Activated T-cell treated with anti-CD3 and anti-CD28 coated beads, Interleukin-2, amount 50 U/mL, for 24 hours (primary cell): ENCODE measurements at regions not wholly inside any gene's neighbourhood (a gene's known extent, or its start where the extent isn't known, plus 50 kb on each side); places are given as distances from the start of the nearest gene placed in this dataset.

Experiments
- DNase-seq: peaks from one replicate; pipeline ENCODE4 v3.0.0-alpha.2; 2020
- H3K27ac Mint-ChIP-seq: 2 replicates; pipeline ENCODE4 v1.8.0; 2020; ENCODE audit warnings: mild to moderate bottlenecking, mixed read lengths
- H3K27me3 Mint-ChIP-seq: 2 replicates; pipeline ENCODE4 v1.8.0; 2020; ENCODE audit warnings: mixed read lengths
- H3K36me3 Mint-ChIP-seq: 2 replicates; pipeline ENCODE4 v1.8.0; 2020; ENCODE audit warnings: low read depth, mixed read lengths
- H3K4me1 Mint-ChIP-seq: 2 replicates; pipeline ENCODE4 v1.8.0; 2020; ENCODE audit warnings: low read depth, mixed read lengths
- H3K4me3 Mint-ChIP-seq: 2 replicates; pipeline ENCODE4 v1.8.0; 2020; ENCODE audit warnings: mild to moderate bottlenecking, moderate library complexity, mixed read lengths
- H3K9me3 Mint-ChIP-seq: 2 replicates; pipeline ENCODE4 v1.8.0; 2020; ENCODE audit warnings: mixed read lengths

- H3K9me3 Mint-ChIP-seq, result no peaks in the 10 kb centered on the region
- H3K27me3 Mint-ChIP-seq, result peaks cover 11% of the 10 kb centered on the region
- no peak overlapping the region for H3K27ac Mint-ChIP-seq
- H3K4me1 Mint-ChIP-seq, result peaks cover 9% of the 10 kb centered on the region
- no peak for DNase-seq
- H3K4me3 Mint-ChIP-seq, result no peak overlapping the region
- H3K36me3 Mint-ChIP-seq, result no peaks in the 10 kb centered on the region
Measured at GRCh38 chr15:91530956-91531582, 322.4 kb upstream of the SLCO3A1 start.

- Mint-ChIP-seq H3K4me3 (no peak overlapping the region), H3K27me3 (no peaks in the 10 kb centered on the region), H3K9me3 (no peaks in the 10 kb centered on the region), H3K27ac (no peak overlapping the region), H3K4me1 (peaks cover 7% of the 10 kb centered on the region), H3K36me3 (no peaks in the 10 kb centered on the region)
- no peak for DNase-seq
Measured at GRCh38 chr15:91534235-91534634, 319.3 kb upstream of the SLCO3A1 start.

- no peaks in the 10 kb centered on the region for H3K27me3 Mint-ChIP-seq
- no peak overlapping the region for H3K4me3 Mint-ChIP-seq
- H3K27ac Mint-ChIP-seq, result no peak overlapping the region
- DNase-seq, result no peak
- H3K4me1 Mint-ChIP-seq, result peaks cover 1% of the 10 kb centered on the region
- no peaks in the 10 kb centered on the region for H3K9me3 Mint-ChIP-seq
- H3K36me3 Mint-ChIP-seq, result no peaks in the 10 kb centered on the region
Measured at GRCh38 chr15:91534976-91535375, 318.5 kb upstream of the SLCO3A1 start.

- H3K4me1 Mint-ChIP-seq, result no peaks in the 10 kb centered on the region
- no peak for DNase-seq
- H3K36me3 Mint-ChIP-seq, result no peaks in the 10 kb centered on the region
- no peaks in the 10 kb centered on the region for H3K27me3 Mint-ChIP-seq
- no peak overlapping the region for H3K4me3 Mint-ChIP-seq
- no peak overlapping the region for H3K27ac Mint-ChIP-seq
- H3K9me3 Mint-ChIP-seq, result no peaks in the 10 kb centered on the region
Measured at GRCh38 chr15:91535856-91536500, 317.5 kb upstream of the SLCO3A1 start.

GRCh38 chr15:91537856-91538255 is 315.7 kb upstream of the SLCO3A1 start:
- no peak overlapping the region for H3K4me3 Mint-ChIP-seq
- no peaks in the 10 kb centered on the region for H3K36me3 Mint-ChIP-seq
- peaks cover 2% of the 10 kb centered on the region for H3K27me3 Mint-ChIP-seq
- no peaks in the 10 kb centered on the region for H3K9me3 Mint-ChIP-seq
- no peaks in the 10 kb centered on the region for H3K4me1 Mint-ChIP-seq
- no peak for DNase-seq
- H3K27ac Mint-ChIP-seq, result no peak overlapping the region

- no peaks in the 10 kb centered on the region for H3K9me3 Mint-ChIP-seq
- no peak for DNase-seq
- H3K4me1 Mint-ChIP-seq, result no peaks in the 10 kb centered on the region
- no peak overlapping the region for H3K27ac Mint-ChIP-seq
- no peaks in the 10 kb centered on the region for H3K36me3 Mint-ChIP-seq
- no peak overlapping the region for H3K4me3 Mint-ChIP-seq
- peaks cover 7% of the 10 kb centered on the region for H3K27me3 Mint-ChIP-seq
Measured at GRCh38 chr15:91538782-91539181, 314.7 kb upstream of the SLCO3A1 start.

GRCh38 chr15:91541286-91541685 is 312.2 kb upstream of the SLCO3A1 start:
- Mint-ChIP-seq H3K36me3 (no peaks in the 10 kb centered on the region), H3K4me3 (no peak overlapping the region), H3K27me3 (peaks cover 7% of the 10 kb centered on the region), H3K9me3 (no peaks in the 10 kb centered on the region), H3K27ac (no peak overlapping the region), H3K4me1 (no peaks in the 10 kb centered on the region)
- no peak for DNase-seq

GRCh38 chr15:91542226-91542625 is 311.3 kb upstream of the SLCO3A1 start:
- H3K4me3 Mint-ChIP-seq, result no peak overlapping the region
- H3K36me3 Mint-ChIP-seq, result no peaks in the 10 kb centered on the region
- no peak for DNase-seq
- no peak overlapping the region for H3K27ac Mint-ChIP-seq
- H3K4me1 Mint-ChIP-seq, result no peaks in the 10 kb centered on the region
- H3K9me3 Mint-ChIP-seq, result no peaks in the 10 kb centered on the region
- peaks cover 7% of the 10 kb centered on the region for H3K27me3 Mint-ChIP-seq

GRCh38 chr15:91547356-91547755 is 306.2 kb upstream of the SLCO3A1 start:
- no peaks in the 10 kb centered on the region for H3K36me3 Mint-ChIP-seq
- no peaks in the 10 kb centered on the region for H3K4me1 Mint-ChIP-seq
- no peaks in the 10 kb centered on the region for H3K9me3 Mint-ChIP-seq
- H3K27ac Mint-ChIP-seq, result no peak overlapping the region
- DNase-seq, result no peak
- peaks cover 5% of the 10 kb centered on the region for H3K27me3 Mint-ChIP-seq
- no peak overlapping the region for H3K4me3 Mint-ChIP-seq

- H3K27me3 Mint-ChIP-seq, result peaks cover 1% of the 10 kb centered on the region
- H3K4me1 Mint-ChIP-seq, result no peaks in the 10 kb centered on the region
- H3K36me3 Mint-ChIP-seq, result no peaks in the 10 kb centered on the region
- no peaks in the 10 kb centered on the region for H3K9me3 Mint-ChIP-seq
- H3K27ac Mint-ChIP-seq, result no peak overlapping the region
- no peak overlapping the region for H3K4me3 Mint-ChIP-seq
- no peak for DNase-seq
Measured at GRCh38 chr15:91548549-91548948, 305.0 kb upstream of the SLCO3A1 start.

GRCh38 chr15:91549581-91549980 is 303.9 kb upstream of the SLCO3A1 start:
- Mint-ChIP-seq H3K27ac (no peak overlapping the region), H3K4me3 (no peak overlapping the region), H3K9me3 (no peaks in the 10 kb centered on the region), H3K4me1 (no peaks in the 10 kb centered on the region), H3K36me3 (no peaks in the 10 kb centered on the region), H3K27me3 (no peaks in the 10 kb centered on the region)
- DNase-seq, result no peak

GRCh38 chr15:91552555-91552954 is 301.0 kb upstream of the SLCO3A1 start:
- Mint-ChIP-seq H3K36me3 (no peaks in the 10 kb centered on the region), H3K4me1 (no peaks in the 10 kb centered on the region), H3K27ac (no peak overlapping the region), H3K4me3 (no peak overlapping the region), H3K9me3 (no peaks in the 10 kb centered on the region), H3K27me3 (no peaks in the 10 kb centered on the region)
- DNase-seq, result no peak

- H3K27ac Mint-ChIP-seq, result no peak overlapping the region
- H3K9me3 Mint-ChIP-seq, result no peaks in the 10 kb centered on the region
- H3K4me3 Mint-ChIP-seq, result no peak overlapping the region
- no peaks in the 10 kb centered on the region for H3K4me1 Mint-ChIP-seq
- H3K36me3 Mint-ChIP-seq, result no peaks in the 10 kb centered on the region
- no peak for DNase-seq
- no peaks in the 10 kb centered on the region for H3K27me3 Mint-ChIP-seq
Measured at GRCh38 chr15:91553196-91553854, 300.2 kb upstream of the SLCO3A1 start.

- H3K9me3 Mint-ChIP-seq, result no peaks in the 10 kb centered on the region
- no peaks in the 10 kb centered on the region for H3K4me1 Mint-ChIP-seq
- no peak for DNase-seq
- no peaks in the 10 kb centered on the region for H3K36me3 Mint-ChIP-seq
- no peak overlapping the region for H3K27ac Mint-ChIP-seq
- H3K27me3 Mint-ChIP-seq, result peaks cover under 1% of the 10 kb centered on the region
- H3K4me3 Mint-ChIP-seq, result no peak overlapping the region
Measured at GRCh38 chr15:91555312-91555711, 298.2 kb upstream of the SLCO3A1 start.

GRCh38 chr15:91556926-91557325 is 296.6 kb upstream of the SLCO3A1 start:
- DNase-seq, result no peak
- Mint-ChIP-seq H3K9me3 (no peaks in the 10 kb centered on the region), H3K4me1 (no peaks in the 10 kb centered on the region), H3K36me3 (no peaks in the 10 kb centered on the region), H3K4me3 (no peak overlapping the region), H3K27ac (no peak overlapping the region), H3K27me3 (peaks cover 6% of the 10 kb centered on the region)
